Nephron progenitor cell (in vitro differentiated cells): ENCODE measurements at regions not wholly inside any gene's neighbourhood (a gene's known extent, or its start where the extent isn't known, plus 50 kb on each side); places are given as distances from the start of the nearest gene placed in this dataset.

Source experiments
- DNase-seq: peaks from one replicate; pipeline ENCODE4 v3.0.0; 2021
- H3K27ac Mint-ChIP-seq: 2 replicates; pipeline ENCODE4 v1.8.0; 2021; ENCODE audit warnings: mild to moderate bottlenecking, moderate library complexity, mixed read lengths
- H3K27me3 Mint-ChIP-seq: 2 replicates; pipeline ENCODE4 v1.8.0; 2021; ENCODE audit warnings: mild to moderate bottlenecking, low read depth, mixed read lengths; ENCODE audit not compliant: poor library complexity
- H3K36me3 Mint-ChIP-seq: 2 replicates; pipeline ENCODE4 v1.8.0; 2021; ENCODE audit warnings: low read depth, mixed read lengths
- H3K4me1 Mint-ChIP-seq: 2 replicates; pipeline ENCODE4 v1.8.0; 2021; ENCODE audit warnings: mixed read lengths
- H3K4me3 Mint-ChIP-seq: 2 replicates; pipeline ENCODE4 v1.8.0; 2021; ENCODE audit warnings: mild to moderate bottlenecking, moderate library complexity, mixed read lengths
- H3K9me3 Mint-ChIP-seq: 2 replicates; pipeline ENCODE4 v1.8.0; 2021; ENCODE audit warnings: mild to moderate bottlenecking, moderate library complexity, mixed read lengths
- TF ChIP-seq, protein P1 (sequence below): fragments of 200-600 bp; sonication (generic); IDR thresholded peaks from 2 replicates; pipeline ENCODE4 v1.5.0; 2021; ENCODE audit warnings: antibody characterized with exemption

DNA sequence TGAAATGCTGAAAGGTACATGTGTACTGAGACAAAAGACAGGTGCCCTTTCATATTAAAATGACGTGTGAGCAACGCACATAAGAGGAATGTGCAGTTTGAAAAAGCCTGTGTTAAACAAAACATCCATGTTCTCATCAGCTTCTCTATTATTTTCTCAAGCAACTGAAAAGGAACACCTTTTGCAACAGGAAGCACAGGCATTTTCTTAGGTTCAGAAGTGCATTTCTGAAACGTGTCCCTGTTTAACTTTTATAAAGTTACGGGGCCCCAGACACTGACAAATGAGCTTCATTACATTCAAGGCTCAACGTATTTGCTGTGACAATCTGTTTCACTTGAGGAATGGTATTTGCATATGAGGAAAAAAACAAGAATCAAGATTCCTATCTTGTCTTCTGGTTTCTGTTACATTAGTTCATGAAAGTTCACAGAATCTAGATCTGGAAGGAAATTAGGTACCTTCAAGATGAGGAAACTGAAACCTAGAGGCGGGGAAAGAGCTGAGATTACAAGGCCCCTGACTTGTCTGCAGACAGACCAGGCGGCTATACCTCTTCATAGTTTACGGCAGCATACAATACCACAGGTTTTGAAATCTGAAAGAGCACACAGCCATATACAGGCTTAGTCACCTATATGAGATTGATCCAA lies 431.7 kb downstream of the KLF12 start:
- H3K4me1 Mint-ChIP-seq = no peaks in the 10 kb centered on the region
- TF ChIP-seq, protein P1, sequence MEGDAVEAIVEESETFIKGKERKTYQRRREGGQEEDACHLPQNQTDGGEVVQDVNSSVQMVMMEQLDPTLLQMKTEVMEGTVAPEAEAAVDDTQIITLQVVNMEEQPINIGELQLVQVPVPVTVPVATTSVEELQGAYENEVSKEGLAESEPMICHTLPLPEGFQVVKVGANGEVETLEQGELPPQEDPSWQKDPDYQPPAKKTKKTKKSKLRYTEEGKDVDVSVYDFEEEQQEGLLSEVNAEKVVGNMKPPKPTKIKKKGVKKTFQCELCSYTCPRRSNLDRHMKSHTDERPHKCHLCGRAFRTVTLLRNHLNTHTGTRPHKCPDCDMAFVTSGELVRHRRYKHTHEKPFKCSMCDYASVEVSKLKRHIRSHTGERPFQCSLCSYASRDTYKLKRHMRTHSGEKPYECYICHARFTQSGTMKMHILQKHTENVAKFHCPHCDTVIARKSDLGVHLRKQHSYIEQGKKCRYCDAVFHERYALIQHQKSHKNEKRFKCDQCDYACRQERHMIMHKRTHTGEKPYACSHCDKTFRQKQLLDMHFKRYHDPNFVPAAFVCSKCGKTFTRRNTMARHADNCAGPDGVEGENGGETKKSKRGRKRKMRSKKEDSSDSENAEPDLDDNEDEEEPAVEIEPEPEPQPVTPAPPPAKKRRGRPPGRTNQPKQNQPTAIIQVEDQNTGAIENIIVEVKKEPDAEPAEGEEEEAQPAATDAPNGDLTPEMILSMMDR = no peak
- H3K27ac Mint-ChIP-seq = no peak overlapping the region
- no peaks in the 10 kb centered on the region for H3K9me3 Mint-ChIP-seq
- H3K4me3 Mint-ChIP-seq = no peak overlapping the region
- H3K27me3 Mint-ChIP-seq = no peaks in the 10 kb centered on the region
- no peak for DNase-seq
- H3K36me3 Mint-ChIP-seq = peaks cover 16% of the 10 kb centered on the region

DNA sequence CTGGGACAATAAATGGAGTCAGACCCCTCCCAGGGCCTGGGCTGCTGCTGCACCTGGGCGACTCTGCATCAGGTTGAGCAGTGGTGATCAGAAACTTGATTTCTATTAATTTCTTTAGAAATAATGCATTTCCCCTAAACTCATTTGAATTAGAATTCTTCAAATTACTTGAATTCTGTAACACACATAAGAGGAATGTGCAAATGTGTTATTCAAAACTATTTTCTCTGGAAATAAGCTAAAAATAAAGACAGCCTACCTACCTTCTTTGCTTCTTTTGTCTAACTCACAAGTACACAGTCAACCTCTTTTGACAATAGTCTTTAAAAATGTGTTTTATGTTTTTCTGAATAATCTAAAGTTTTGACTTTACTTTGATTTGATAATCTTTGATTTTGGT lies 433.0 kb downstream of the KLF12 start:
- H3K36me3 Mint-ChIP-seq = peaks cover 18% of the 10 kb centered on the region
- H3K27ac Mint-ChIP-seq = no peak overlapping the region
- H3K4me1 Mint-ChIP-seq = no peaks in the 10 kb centered on the region
- H3K27me3 Mint-ChIP-seq = no peaks in the 10 kb centered on the region
- H3K9me3 Mint-ChIP-seq = no peaks in the 10 kb centered on the region
- H3K4me3 Mint-ChIP-seq = no peak overlapping the region
- TF ChIP-seq, protein P1 = no peak
- no peak for DNase-seq

DNA sequence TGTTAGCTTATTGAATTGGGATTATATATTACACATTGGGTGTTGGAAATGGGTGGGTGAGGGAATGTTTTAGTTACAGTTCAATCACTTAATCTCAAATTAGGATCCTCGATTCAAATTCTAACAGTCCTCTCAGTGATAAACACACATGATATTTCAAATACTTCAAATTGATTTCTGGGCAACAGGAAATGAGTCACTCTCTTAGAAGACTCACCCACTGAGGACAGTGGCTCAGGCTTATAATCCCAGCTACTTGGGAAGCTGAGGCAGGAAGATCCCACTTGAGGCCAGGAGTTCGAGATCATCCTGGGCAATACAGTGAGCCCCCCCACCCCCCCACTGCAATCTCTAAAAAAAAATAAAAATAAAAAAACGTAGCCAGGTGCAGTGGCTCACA lies 435.3 kb downstream of the KLF12 start:
- no peaks in the 10 kb centered on the region for H3K27me3 Mint-ChIP-seq
- no peaks in the 10 kb centered on the region for H3K9me3 Mint-ChIP-seq
- H3K27ac Mint-ChIP-seq = no peak overlapping the region
- TF ChIP-seq, protein P1 = no peak
- no peaks in the 10 kb centered on the region for H3K4me1 Mint-ChIP-seq
- peaks cover 25% of the 10 kb centered on the region for H3K36me3 Mint-ChIP-seq
- no peak for DNase-seq
- H3K4me3 Mint-ChIP-seq = no peak overlapping the region

- Mint-ChIP-seq H3K36me3 (peaks cover 20% of the 10 kb centered on the region), H3K27ac (no peak overlapping the region), H3K4me1 (no peaks in the 10 kb centered on the region), H3K27me3 (no peaks in the 10 kb centered on the region), H3K9me3 (no peaks in the 10 kb centered on the region), H3K4me3 (no peak overlapping the region)
- TF ChIP-seq, protein P1 = no peak
- DNase-seq = no peak
Observed at GRCh38 chr13:73697166-73697565, 437.0 kb downstream of the KLF12 start.

GRCh38 chr13:73696713-73697112 lies 437.5 kb downstream of the KLF12 start:
- peaks cover 20% of the 10 kb centered on the region for H3K36me3 Mint-ChIP-seq

DNA sequence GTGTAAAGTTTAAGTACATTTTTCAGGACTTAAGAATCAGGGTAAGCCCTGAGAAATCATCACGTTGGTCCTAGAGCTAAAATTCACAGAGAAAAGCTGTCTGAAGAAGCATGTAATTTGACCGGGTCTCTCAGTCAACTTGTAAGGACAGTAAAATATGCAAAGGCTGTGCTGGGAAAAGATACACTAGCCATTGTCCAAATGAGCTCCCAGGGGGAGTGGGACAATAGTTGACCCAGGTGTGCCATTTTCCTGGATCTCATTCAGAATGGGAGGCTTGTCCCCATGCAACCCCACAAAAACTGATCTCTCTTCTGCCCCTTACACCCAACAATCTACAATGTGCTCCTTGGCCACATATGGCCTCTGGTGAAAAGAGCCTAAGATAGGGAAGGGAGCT lies 437.9 kb downstream of the KLF12 start:
- no peak overlapping the region for H3K4me3 Mint-ChIP-seq
- peaks cover 20% of the 10 kb centered on the region for H3K36me3 Mint-ChIP-seq
- no peaks in the 10 kb centered on the region for H3K4me1 Mint-ChIP-seq
- H3K27ac Mint-ChIP-seq = no peak overlapping the region
- TF ChIP-seq, protein P1 = no peak
- no peaks in the 10 kb centered on the region for H3K27me3 Mint-ChIP-seq
- DNase-seq = no peak
- no peaks in the 10 kb centered on the region for H3K9me3 Mint-ChIP-seq

More at GRCh38 chr13:73696713-73697112, 437.5 kb downstream of the KLF12 start:
- H3K4me3 Mint-ChIP-seq = no peak overlapping the region
- H3K27ac Mint-ChIP-seq = no peak overlapping the region
- TF ChIP-seq, protein P1 = no peak
- no peak for DNase-seq
- H3K4me1 Mint-ChIP-seq = no peaks in the 10 kb centered on the region
- no peaks in the 10 kb centered on the region for H3K27me3 Mint-ChIP-seq
- no peaks in the 10 kb centered on the region for H3K9me3 Mint-ChIP-seq
